HG02610 (cell line): ENCODE measurements at regions not wholly inside any gene's neighbourhood (a gene's known extent, or its start where the extent isn't known, plus 50 kb on each side); places are given as distances from the start of the nearest gene placed in this dataset.

Source experiments
- ATAC-seq: cut with Tn5 transposase; IDR thresholded peaks from one replicate; pipeline ENCODE4 v1.9.1; 2021; ENCODE audit warnings: mild to moderate bottlenecking, moderate library complexity; ENCODE audit not compliant: unreplicated experiment

DNA sequence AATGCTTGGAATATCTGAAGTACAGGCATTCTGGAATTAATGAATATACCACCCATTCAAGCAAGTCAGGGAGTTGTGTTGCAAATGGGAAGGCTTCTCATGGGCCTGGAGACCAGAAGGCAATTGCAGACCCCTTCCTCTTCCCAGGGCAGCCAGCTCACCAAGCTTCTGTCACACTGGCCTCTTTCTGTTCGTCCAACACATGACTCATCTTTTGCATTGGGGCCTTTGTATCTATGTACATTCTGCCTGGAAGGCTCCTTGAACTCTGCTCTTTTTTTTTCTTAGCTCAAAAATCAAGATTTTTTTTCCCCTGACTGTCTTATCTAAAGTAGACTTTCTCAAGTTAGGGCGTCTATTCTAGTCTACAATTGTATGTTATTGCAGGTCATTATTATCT, 132.9 kb upstream of the MYLIP start:
- no peak for ATAC-seq

GRCh38 chr6:15995493-15995892, 133.4 kb upstream of the MYLIP start:
- no peak for ATAC-seq

DNA sequence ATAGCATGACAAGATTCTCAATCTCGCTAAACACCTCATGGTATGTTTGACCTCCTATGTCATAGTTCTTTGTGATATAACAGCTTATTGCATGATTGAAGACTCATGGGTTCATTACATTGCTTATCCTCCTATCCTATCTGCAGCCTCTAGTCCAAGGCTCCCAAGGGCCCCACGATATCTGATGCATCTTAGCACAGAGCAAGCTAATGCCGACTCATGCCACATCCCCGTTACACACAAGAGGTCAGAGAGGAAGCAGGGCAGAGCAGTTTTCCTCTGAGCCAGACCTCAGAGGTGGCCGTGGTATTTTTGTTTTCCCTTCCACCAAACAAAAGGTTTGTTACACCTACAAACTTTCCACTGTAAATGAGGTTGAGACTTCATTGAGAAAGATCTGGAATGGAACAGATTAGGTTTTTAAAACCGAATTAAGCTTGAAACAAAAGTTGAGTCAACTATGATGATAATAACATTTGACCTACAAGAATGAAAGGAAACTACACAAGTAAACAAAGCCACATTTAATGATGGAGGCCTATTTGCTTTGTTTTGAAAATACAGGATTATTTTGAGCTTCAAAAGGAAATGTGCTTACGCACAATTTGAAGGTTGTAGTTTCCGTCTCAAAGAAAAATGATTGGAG, 133.9 kb upstream of the MYLIP start:
- ATAC-seq = no peak

- no peak for ATAC-seq
Measured at GRCh38 chr6:15993716-15994228, 135.1 kb upstream of the MYLIP start.

- no peak for ATAC-seq
Measured at GRCh38 chr6:15990179-15990578, 138.7 kb upstream of the MYLIP start.

- peak; percentile 95 for ATAC-seq
Measured at GRCh38 chr6:15989397-15989796, 139.5 kb upstream of the MYLIP start.

- ATAC-seq = no peak
Measured at GRCh38 chr6:15987569-15987968, 141.3 kb upstream of the MYLIP start.

GRCh38 chr6:15986027-15986629, 142.8 kb upstream of the MYLIP start:
- no peak for ATAC-seq

GRCh38 chr6:15985379-15985959, 143.4 kb upstream of the MYLIP start:
- ATAC-seq = no peak

DNA sequence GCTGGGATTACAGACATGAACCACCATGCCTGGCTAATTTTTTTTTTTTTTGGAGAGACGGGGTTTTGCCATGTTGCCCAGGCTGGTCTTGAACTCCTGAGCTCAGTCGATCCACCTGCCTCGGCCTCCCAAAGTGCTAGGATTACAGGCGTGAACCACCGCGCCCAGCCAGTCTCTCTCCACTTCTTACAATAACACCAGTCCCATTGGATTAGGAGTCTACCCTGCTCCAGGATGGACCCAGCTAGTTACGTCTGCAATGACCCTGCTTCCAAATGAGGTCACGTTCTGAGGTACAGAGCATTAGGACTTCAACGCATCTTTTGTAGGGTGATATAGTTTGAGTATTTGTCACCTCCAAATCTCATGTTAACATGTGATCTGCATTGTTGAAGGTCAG, 146.9 kb upstream of the MYLIP start:
- no peak for ATAC-seq

DNA sequence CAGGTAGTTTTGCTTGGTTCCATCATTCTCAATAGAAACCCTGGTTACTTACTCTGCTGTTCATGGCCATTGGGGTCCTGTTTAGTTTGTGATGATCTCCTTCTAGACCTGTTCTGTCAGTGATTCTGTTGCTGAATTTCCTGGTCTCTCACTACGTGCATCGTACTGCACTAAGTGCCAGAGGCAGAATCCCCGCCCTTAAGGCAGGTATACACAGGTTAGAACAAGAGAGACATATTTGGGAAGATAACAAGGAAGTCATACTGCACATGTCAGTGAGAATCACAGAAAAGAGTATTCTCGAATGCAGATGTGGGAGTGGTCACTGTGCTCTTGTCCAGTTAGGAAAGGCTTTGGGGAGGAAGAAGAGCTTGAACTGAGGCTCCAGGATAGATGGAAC, 148.1 kb upstream of the MYLIP start:
- ATAC-seq = no peak

DNA sequence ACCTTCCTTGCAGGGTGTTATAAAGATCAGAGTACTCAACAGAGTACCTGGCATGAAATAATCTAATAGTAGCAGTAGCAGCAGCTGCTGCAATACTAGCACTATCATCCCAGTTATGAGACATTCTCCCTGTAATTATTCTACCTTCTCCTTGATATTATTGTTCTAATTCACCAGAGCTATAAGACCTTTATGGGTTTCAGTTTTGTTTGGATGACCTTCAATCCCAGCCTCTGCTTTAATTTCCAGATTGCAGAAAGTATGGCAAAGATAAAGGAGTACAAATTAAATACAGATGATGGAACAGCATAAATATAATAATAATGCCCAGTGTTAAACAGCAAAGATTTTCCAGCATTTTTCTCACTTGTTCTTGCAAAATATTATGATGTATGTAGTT, 150.5 kb upstream of the MYLIP start:
- no peak for ATAC-seq

- ATAC-seq = no peak
Measured at GRCh38 chr6:15977050-15977449, 151.8 kb upstream of the MYLIP start.

DNA sequence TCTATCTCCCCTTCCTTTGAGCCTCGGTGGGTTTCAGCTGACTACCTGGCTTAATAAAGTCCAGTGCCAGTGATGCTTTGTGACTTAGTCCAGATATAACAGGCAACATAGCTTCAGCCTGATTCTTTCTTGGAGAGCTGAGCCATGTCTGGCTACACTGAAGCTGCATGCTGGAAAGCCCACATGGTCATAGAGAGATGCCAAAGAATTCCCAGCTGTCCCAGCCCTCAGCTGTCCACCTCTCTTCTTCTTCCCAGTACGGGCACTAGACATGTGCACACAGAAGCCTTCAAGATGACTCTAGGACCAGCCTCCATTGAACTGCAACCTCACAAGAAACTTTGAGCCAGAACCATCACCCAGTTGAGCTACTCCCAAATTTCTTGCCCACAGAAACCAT, 154.1 kb upstream of the MYLIP start:
- ATAC-seq = no peak

- no peak for ATAC-seq
Measured at GRCh38 chr6:15970517-15970916, 158.4 kb upstream of the MYLIP start.

GRCh38 chr6:15969236-15969778, 159.6 kb upstream of the MYLIP start:
- no peak for ATAC-seq

DNA sequence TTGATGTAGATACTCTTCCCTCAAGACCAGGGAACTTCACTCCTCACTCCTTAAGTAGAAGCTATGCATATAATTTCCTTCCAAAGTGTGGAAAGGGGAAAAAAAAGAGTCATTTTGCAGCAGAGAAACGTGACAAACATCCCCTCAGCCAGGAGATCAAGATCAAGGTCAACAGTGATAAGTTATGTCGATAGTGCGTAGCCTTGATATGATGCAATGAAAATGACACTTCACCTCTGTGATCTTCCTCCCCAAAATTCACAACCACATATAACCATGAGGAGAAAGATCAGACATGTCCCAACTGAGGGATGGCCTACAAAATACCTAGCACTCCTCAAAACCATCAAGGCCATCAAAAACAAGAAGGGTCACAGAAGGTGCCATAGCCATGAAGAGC, 160.4 kb upstream of the MYLIP start:
- ATAC-seq = no peak

DNA sequence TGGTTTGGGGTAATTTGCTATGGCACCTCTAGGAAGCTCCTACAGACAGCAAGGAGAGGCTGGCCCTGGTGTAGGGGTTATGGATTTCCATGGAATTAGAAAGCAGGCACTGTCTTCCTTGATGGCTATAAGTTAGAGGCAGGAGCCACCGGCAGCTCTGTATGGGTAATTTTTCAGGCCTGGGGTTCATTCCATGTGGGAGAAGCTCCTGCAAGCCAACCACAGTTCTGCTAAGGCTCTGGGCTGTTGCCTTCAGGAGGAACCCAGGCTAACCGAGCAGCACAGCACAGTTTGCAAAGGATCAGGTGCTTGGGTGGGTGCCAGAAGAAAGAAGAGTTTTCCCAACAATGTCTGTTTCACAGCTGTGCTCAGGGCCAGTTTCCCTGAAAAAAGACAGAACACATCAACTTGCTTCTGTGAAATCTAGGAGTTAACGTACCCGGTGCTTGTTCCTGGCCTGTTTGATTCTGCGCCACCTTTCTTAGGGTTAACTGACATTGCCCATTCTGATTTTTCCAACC, 162.8 kb upstream of the MYLIP start:
- no peak for ATAC-seq

DNA sequence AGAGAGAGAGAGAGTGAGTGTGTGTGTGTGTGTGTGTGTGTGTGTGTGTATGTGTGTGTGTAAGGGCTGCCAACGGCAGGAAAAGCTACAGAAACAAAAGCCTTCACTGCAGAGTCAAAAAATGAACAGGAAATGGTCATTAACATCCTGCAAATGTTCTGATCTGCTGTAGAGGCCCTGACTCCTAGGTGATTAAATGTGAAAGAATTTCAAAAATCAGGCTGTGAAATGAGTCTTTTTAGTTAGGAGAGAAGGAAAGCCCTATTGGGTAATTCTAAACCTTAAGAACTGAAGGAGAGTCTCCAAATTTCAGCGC, 166.5 kb upstream of the MYLIP start:
- peak; percentile 49 for ATAC-seq

DNA sequence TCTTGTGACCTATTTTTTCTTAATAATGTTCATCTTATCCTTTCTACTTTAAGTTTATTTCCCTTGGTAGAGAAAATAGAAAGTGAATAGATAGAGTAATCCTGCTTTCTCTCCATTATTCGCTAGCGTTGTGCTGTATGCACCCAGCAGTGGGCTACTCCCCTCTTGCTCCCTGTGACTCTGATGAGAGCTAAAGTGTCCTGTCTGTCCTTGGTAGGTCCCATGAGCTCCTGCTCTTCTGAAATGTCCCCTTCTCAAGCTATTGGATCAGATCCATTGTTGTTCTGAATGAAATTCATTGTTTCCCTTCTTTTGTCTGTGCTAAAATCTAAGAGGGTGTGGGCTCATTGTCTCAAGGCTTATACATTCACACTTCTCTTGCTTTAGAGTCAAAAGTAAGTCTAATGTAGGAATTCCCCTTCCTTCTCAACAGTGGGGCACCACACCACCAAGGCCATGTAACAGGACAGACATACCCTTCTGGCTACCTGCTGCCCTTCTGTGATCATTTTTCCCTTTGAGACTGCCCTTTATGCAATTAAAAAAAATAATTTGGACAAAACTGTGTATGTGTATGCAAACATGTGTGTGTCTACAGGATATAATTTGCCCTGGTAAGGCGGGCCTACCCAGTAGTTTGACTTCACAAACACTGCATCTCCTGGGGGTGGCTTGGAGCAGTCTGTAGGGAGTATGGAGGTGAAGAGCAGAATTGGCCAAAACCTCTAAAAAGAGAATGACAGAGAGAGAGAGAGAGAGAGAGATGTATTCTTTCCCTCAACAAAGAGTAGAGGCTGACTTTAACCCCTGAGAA, 167.0 kb upstream of the MYLIP start:
- ATAC-seq = peak; percentile 48
